Effector memory CD4-positive, alpha-beta T cell (primary cell): ENCODE measurements at regions not wholly inside any gene's neighbourhood (a gene's known extent, or its start where the extent isn't known, plus 50 kb on each side); places are given as distances from the start of the nearest gene placed in this dataset.

Experiments used
- DNase-seq, 3 donors: peaks; one replicate each; pipeline ENCODE4 v3.0.0-alpha.2; 2020
- H3K27ac ChIP-seq: 2 replicates; pipeline ENCODE4 v1.7.0; 2013; ENCODE audit warnings: mild to moderate bottlenecking, low read length, moderate library complexity; ENCODE audit not compliant: insufficient read depth, poor library complexity, severe bottlenecking
- H3K27me3 ChIP-seq: replicated peaks from 2 replicates; pipeline ENCODE4 v1.7.0; 2013; ENCODE audit warnings: mild to moderate bottlenecking, low read length; ENCODE audit not compliant: insufficient read depth, control insufficient read depth, poor library complexity, severe bottlenecking
- H3K36me3 ChIP-seq: 2 replicates; pipeline ENCODE4 v1.7.0; 2013; ENCODE audit warnings: mild to moderate bottlenecking, low read length, moderate library complexity; ENCODE audit not compliant: control insufficient read depth, insufficient read depth
- H3K4me1 ChIP-seq: 2 replicates; pipeline ENCODE4 v1.7.0; 2013; ENCODE audit warnings: low read length, mild to moderate bottlenecking; ENCODE audit not compliant: control insufficient read depth, insufficient read depth, poor library complexity, severe bottlenecking
- H3K4me3 ChIP-seq: 2 replicates; pipeline ENCODE4 v1.7.0; 2013; ENCODE audit warnings: low read length, low read depth, mild to moderate bottlenecking; ENCODE audit not compliant: insufficient read depth, poor library complexity, severe bottlenecking
- H3K9me3 ChIP-seq: 2 replicates; pipeline ENCODE4 v1.7.0; 2013; ENCODE audit warnings: mild to moderate bottlenecking, low read length, moderate library complexity; ENCODE audit not compliant: control insufficient read depth

GRCh38 chr11:116192509-116193210 lies 580.1 kb downstream of the BUD13 start:
- no peak overlapping the region for H3K4me3 ChIP-seq
- H3K9me3 ChIP-seq = no peaks in the 10 kb centered on the region
- H3K27me3 ChIP-seq = no peaks in the 10 kb centered on the region
- DNase-seq = no peak
- H3K4me1 ChIP-seq = no peaks in the 10 kb centered on the region
- no peaks in the 10 kb centered on the region for H3K36me3 ChIP-seq
- H3K27ac ChIP-seq = no peak overlapping the region

GRCh38 chr11:116190861-116191260 lies 581.9 kb downstream of the BUD13 start:
- H3K4me3 ChIP-seq = no peak overlapping the region
- no peak for DNase-seq
- no peak overlapping the region for H3K27ac ChIP-seq
- no peaks in the 10 kb centered on the region for H3K27me3 ChIP-seq
- no peaks in the 10 kb centered on the region for H3K4me1 ChIP-seq
- H3K9me3 ChIP-seq = no peaks in the 10 kb centered on the region
- no peaks in the 10 kb centered on the region for H3K36me3 ChIP-seq

- no peak overlapping the region for H3K27ac ChIP-seq
- no peak for DNase-seq
- no peaks in the 10 kb centered on the region for H3K27me3 ChIP-seq
- H3K4me3 ChIP-seq = no peak overlapping the region
- no peaks in the 10 kb centered on the region for H3K9me3 ChIP-seq
- no peaks in the 10 kb centered on the region for H3K4me1 ChIP-seq
- no peaks in the 10 kb centered on the region for H3K36me3 ChIP-seq
Observed at GRCh38 chr11:116189408-116190170, 583.2 kb downstream of the BUD13 start.

- Histone ChIP-seq H3K36me3 (no peaks in the 10 kb centered on the region), H3K4me3 (no peak overlapping the region), H3K9me3 (no peaks in the 10 kb centered on the region), H3K4me1 (no peaks in the 10 kb centered on the region), H3K27me3 (no peaks in the 10 kb centered on the region), H3K27ac (no peak overlapping the region)
- DNase-seq = no peak
Observed at GRCh38 chr11:116188350-116188749, 584.4 kb downstream of the BUD13 start.

- H3K27me3 ChIP-seq = no peaks in the 10 kb centered on the region
- no peaks in the 10 kb centered on the region for H3K4me1 ChIP-seq
- H3K9me3 ChIP-seq = no peaks in the 10 kb centered on the region
- H3K36me3 ChIP-seq = no peaks in the 10 kb centered on the region
- no peak for DNase-seq
- H3K4me3 ChIP-seq = no peak overlapping the region
- no peak overlapping the region for H3K27ac ChIP-seq
Observed at GRCh38 chr11:116187026-116187425, 585.8 kb downstream of the BUD13 start.

- H3K27ac ChIP-seq = no peak overlapping the region
- no peaks in the 10 kb centered on the region for H3K36me3 ChIP-seq
- no peaks in the 10 kb centered on the region for H3K27me3 ChIP-seq
- no peak overlapping the region for H3K4me3 ChIP-seq
- H3K4me1 ChIP-seq = no peaks in the 10 kb centered on the region
- no peak for DNase-seq
- H3K9me3 ChIP-seq = no peaks in the 10 kb centered on the region
Observed at GRCh38 chr11:116185551-116185950, 587.2 kb downstream of the BUD13 start.

- no peaks in the 10 kb centered on the region for H3K27me3 ChIP-seq
- no peak overlapping the region for H3K4me3 ChIP-seq
- no peaks in the 10 kb centered on the region for H3K9me3 ChIP-seq
- H3K4me1 ChIP-seq = no peaks in the 10 kb centered on the region
- no peaks in the 10 kb centered on the region for H3K36me3 ChIP-seq
- DNase-seq = no peak
- no peak overlapping the region for H3K27ac ChIP-seq
Observed at GRCh38 chr11:116184763-116185162, 588.0 kb downstream of the BUD13 start.

- H3K27me3 ChIP-seq = no peaks in the 10 kb centered on the region
- no peak overlapping the region for H3K27ac ChIP-seq
- no peak for DNase-seq
- no peak overlapping the region for H3K4me3 ChIP-seq
- H3K4me1 ChIP-seq = no peaks in the 10 kb centered on the region
- no peaks in the 10 kb centered on the region for H3K36me3 ChIP-seq
- H3K9me3 ChIP-seq = no peaks in the 10 kb centered on the region
Observed at GRCh38 chr11:116182356-116182966, 590.3 kb downstream of the BUD13 start.

- Histone ChIP-seq H3K27me3 (no peaks in the 10 kb centered on the region), H3K36me3 (no peaks in the 10 kb centered on the region), H3K4me1 (no peaks in the 10 kb centered on the region), H3K27ac (no peak overlapping the region), H3K4me3 (no peak overlapping the region), H3K9me3 (no peaks in the 10 kb centered on the region)
- no peak for DNase-seq
Observed at GRCh38 chr11:116180806-116181600, 591.8 kb downstream of the BUD13 start.
